Activated B cell treated with CpG ODN at 0.5 μM for 24 hours (primary cell): ENCODE measurements at regions not wholly inside any gene's neighbourhood (a gene's known extent, or its start where the extent isn't known, plus 50 kb on each side); places are given as distances from the start of the nearest gene placed in this dataset.
"Not testable (repeated sequence)": the region's sequence is repeated elsewhere in the genome, so short reads cannot be mapped to it uniquely, and the experiment has no call there.

Experiments used
- ATAC-seq: fragments of 200-7000 bp; cut with Tn5 transposase; one replicate; pipeline ENCODE4 v1.10.0; 2021; ENCODE audit warnings: low read depth, mild to moderate bottlenecking, moderate library complexity
- CTCF ChIA-PET: fragments of 350-600 bp; sonication (Branson Sonifier 250); formaldehyde crosslinking; loops from one replicate; lab custom pipeline; 2021; ENCODE audit warnings: antibody characterized with exemption; lab: Charles Lee
- POLR2A ChIA-PET: fragments of 350-600 bp; sonication (Branson Sonifier 250); formaldehyde crosslinking; loops from one replicate; lab custom pipeline; 2021; ENCODE audit warnings: antibody characterized with exemption; lab: Charles Lee
- DNase-seq: peaks from one replicate; pipeline ENCODE4 v3.0.0; 2022
- H3K27ac Mint-ChIP-seq: one replicate; pipeline ENCODE4 v1.8.0; 2020; ENCODE audit warnings: mixed read lengths
- H3K27me3 Mint-ChIP-seq: one replicate; pipeline ENCODE4 v1.8.0; 2021; ENCODE audit warnings: mixed read lengths
- H3K36me3 Mint-ChIP-seq: one replicate; pipeline ENCODE4 v1.8.0; 2021; ENCODE audit warnings: low read depth, mixed read lengths
- H3K4me1 Mint-ChIP-seq: one replicate; pipeline ENCODE4 v1.8.0; 2021; ENCODE audit warnings: mixed read lengths
- H3K4me3 Mint-ChIP-seq: one replicate; pipeline ENCODE4 v1.8.0; 2020; ENCODE audit warnings: mild to moderate bottlenecking, mixed read lengths
- H3K9me3 Mint-ChIP-seq: one replicate; pipeline ENCODE4 v1.8.0; 2020; ENCODE audit warnings: mixed read lengths
- intact Hi-C: fragments of 100-400 bp; cut with micrococcal nuclease; formaldehyde crosslinking; loops from one replicate; pipeline ENCODE4 v1.15.1; 2024
- TF ChIP-seq, protein P1 (sequence below): fragments of 200-600 bp; IDR thresholded peaks from one replicate; pipeline ENCODE4 v1.8.0; 2022; ENCODE audit warnings: antibody characterized with exemption, mild to moderate bottlenecking

DNA sequence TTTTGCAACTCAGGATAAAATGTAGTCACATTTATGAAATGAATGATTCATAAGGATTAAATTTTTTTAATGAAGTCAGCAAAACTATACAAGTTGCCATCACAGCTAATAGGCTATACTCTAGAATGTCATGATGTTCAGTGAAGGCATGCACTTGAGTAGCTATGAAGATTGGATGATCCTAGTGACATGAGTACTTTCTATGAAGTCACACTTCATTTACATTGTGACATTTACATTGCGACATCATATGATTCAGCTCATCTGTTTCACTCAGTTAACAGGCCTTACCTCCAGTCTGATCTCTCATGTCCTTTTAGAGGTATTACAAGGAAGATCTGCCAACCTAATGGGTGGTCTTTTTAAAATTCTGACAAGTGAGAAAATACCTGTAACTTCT, 82.7 kb upstream of the FGF13 start:
- no peak for ATAC-seq
- H3K36me3 Mint-ChIP-seq: no peaks in the 10 kb centered on the region
- H3K27me3 Mint-ChIP-seq: no peaks in the 10 kb centered on the region
- intact Hi-C loops: no loop called here
- no peaks in the 10 kb centered on the region for H3K4me1 Mint-ChIP-seq
- TF ChIP-seq, protein P1, sequence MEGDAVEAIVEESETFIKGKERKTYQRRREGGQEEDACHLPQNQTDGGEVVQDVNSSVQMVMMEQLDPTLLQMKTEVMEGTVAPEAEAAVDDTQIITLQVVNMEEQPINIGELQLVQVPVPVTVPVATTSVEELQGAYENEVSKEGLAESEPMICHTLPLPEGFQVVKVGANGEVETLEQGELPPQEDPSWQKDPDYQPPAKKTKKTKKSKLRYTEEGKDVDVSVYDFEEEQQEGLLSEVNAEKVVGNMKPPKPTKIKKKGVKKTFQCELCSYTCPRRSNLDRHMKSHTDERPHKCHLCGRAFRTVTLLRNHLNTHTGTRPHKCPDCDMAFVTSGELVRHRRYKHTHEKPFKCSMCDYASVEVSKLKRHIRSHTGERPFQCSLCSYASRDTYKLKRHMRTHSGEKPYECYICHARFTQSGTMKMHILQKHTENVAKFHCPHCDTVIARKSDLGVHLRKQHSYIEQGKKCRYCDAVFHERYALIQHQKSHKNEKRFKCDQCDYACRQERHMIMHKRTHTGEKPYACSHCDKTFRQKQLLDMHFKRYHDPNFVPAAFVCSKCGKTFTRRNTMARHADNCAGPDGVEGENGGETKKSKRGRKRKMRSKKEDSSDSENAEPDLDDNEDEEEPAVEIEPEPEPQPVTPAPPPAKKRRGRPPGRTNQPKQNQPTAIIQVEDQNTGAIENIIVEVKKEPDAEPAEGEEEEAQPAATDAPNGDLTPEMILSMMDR: no peak
- H3K4me3 Mint-ChIP-seq: no peak overlapping the region
- no peak for DNase-seq
- peaks cover 3% of the 10 kb centered on the region for H3K9me3 Mint-ChIP-seq
- no peak overlapping the region for H3K27ac Mint-ChIP-seq
- POLR2A ChIA-PET: no interaction called here
- CTCF ChIA-PET: no interaction called here

DNA sequence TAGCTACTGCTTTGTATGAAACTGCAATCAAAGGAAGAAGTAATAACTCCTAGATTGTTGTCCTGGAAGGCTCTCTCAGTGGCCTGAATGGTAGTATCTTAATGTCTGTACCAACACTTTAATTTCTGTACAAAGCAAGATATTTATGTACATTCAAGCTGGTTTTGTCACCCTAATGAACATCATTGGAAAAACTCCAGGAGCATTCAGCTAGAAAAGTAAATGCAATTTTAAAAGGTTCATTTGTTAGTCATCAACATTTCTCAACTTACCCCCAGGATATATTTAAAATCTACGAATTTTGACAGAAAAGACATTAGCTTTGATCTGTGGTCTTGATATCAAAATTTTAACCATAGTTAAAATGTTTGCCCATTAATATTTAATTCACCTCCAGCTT, 80.0 kb upstream of the FGF13 start:
- no peaks in the 10 kb centered on the region for H3K27me3 Mint-ChIP-seq
- no peak for DNase-seq
- ChIA-PET CTCF (no interaction called here), POLR2A (no interaction called here)
- H3K9me3 Mint-ChIP-seq: peaks cover 3% of the 10 kb centered on the region
- no peak for ATAC-seq
- TF ChIP-seq, protein P1: no peak
- intact Hi-C loops: no loop called here
- H3K4me3 Mint-ChIP-seq: no peak overlapping the region
- H3K27ac Mint-ChIP-seq: no peak overlapping the region
- H3K4me1 Mint-ChIP-seq: no peaks in the 10 kb centered on the region
- no peaks in the 10 kb centered on the region for H3K36me3 Mint-ChIP-seq

DNA sequence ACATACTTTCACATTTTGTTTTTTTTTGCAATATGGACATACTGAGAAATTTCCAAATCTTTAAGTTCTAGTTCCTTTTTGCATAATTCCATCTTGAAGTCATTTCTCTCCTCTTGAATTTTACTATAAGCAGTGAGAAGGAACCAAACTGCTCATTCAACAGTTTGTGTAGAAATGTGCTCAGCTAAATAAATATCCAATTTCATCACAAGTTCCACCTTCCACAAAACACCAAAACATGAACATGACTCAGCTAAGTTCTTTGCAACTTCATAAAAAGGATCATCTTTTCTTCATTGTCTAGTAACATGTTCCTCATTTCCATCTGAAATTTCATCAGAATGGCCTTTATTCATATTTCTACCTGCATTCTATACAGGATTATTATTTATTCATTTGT, 77.3 kb upstream of the FGF13 start:
- ChIA-PET CTCF (no interaction called here), POLR2A (no interaction called here)
- ATAC-seq (no peak), DNase-seq (no peak)
- TF ChIP-seq, protein P1: no peak
- no peaks in the 10 kb centered on the region for H3K27me3 Mint-ChIP-seq
- intact Hi-C loops: no loop called here
- H3K9me3 Mint-ChIP-seq: peaks cover 3% of the 10 kb centered on the region
- H3K27ac Mint-ChIP-seq: no peak overlapping the region
- no peaks in the 10 kb centered on the region for H3K36me3 Mint-ChIP-seq
- no peak overlapping the region for H3K4me3 Mint-ChIP-seq
- H3K4me1 Mint-ChIP-seq: no peaks in the 10 kb centered on the region

DNA sequence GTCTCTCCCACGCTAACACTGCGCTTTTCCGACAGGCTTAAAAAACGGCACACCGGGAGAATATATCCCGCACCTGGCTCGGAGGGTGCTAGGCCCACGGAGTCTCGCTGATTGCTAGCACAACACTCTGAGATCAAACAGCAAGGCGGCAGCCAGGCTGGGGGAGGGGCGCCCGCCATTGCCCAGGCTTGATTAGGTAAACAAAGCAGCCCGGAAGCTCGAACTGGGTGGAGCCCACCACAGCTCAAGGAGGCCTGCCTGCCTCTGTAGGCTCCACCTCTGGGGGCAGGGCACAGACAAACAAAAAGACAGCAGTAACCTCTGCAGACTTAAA, 67.0 kb upstream of the FGF13 start:
- H3K9me3 Mint-ChIP-seq, DNase-seq, H3K27me3 Mint-ChIP-seq, H3K36me3 Mint-ChIP-seq, POLR2A ChIA-PET, CTCF ChIA-PET, H3K27ac Mint-ChIP-seq, ATAC-seq, intact Hi-C loops, H3K4me3 Mint-ChIP-seq, H3K4me1 Mint-ChIP-seq: not testable (repeated sequence)

DNA sequence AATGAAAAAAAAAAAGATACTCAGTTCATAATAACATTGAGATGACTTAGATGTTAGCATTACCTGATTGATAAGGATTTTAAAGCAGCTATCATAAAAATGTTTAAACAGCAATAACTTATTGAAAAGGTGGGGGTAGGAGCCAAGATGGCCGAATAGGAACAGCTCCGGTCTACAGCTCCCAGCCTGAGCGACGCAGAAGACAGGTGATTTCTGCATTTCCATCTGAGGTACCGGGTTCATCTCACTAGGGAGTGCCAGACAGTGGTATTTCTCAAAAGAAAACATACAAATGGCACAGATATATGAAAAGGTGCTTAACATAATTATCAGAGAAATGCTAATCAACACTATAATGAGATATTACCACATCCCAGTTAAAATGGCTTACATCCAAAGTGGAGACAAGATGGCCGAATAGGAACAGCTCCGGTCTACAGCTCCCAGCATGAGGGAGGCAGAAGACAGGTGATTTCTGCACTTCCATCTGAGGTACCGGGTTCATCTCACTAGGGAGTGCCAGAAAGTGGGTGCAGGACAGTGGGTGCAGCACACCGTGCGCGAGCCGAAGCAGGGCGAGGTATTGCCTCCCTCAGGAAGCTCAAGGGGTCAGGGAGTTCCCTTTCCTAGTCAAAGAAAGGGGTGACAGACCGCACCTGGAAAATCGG, 66.5 kb upstream of the FGF13 start:
- DNase-seq, H3K4me3 Mint-ChIP-seq, POLR2A ChIA-PET, H3K9me3 Mint-ChIP-seq, H3K27me3 Mint-ChIP-seq, intact Hi-C loops, H3K27ac Mint-ChIP-seq, H3K4me1 Mint-ChIP-seq, CTCF ChIA-PET, H3K36me3 Mint-ChIP-seq, ATAC-seq: not testable (repeated sequence)

DNA sequence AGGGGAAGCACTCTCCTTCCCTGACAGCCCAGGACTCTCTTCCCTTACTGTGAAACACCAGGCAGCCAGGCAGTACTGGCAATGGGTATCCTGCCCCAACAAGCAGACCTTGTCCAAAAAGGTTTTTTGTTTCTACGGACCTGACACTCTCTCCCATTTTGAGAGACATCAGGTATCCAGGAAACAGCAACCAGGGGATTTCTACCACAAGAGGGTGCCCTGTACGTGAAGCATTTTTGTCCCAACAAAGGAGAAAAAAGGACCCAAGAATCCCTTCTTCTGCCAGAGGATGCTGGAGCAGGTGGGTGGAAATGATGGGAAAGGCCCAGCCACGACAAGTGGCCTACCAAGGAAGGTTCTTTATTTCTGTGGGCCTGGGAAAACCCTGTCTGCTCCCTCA, 65.7 kb upstream of the FGF13 start:
- CTCF ChIA-PET: no interaction called here
- peaks cover 1% of the 10 kb centered on the region for H3K36me3 Mint-ChIP-seq
- no peak overlapping the region for H3K27ac Mint-ChIP-seq
- H3K4me1 Mint-ChIP-seq: no peaks in the 10 kb centered on the region
- H3K4me3 Mint-ChIP-seq: no peak overlapping the region
- H3K27me3 Mint-ChIP-seq: no peaks in the 10 kb centered on the region
- H3K9me3 Mint-ChIP-seq: no peaks in the 10 kb centered on the region
- POLR2A ChIA-PET: no interaction called here
- intact Hi-C loops: no loop called here
- TF ChIP-seq, protein P1: no peak
- ATAC-seq (no peak), DNase-seq (no peak)
